ENCODE measurements at regions not wholly inside any gene's neighbourhood (a gene's known extent, or its start where the extent isn't known, plus 50 kb on each side); places are given as distances from the start of the nearest gene placed in this dataset.

- no peak for TF ChIP-seq EZH2 (IDR thresholded peaks at IDR 0.05; ENCODE audit: insufficient read depth, poor library complexity, severe bottlenecking)
- no peak for TF ChIP-seq EZH2phosphoT487 (IDR thresholded peaks at IDR 0.05; ENCODE audit: insufficient read depth, low read depth)
These were observed 148.0 kb upstream of the JADE1 start for GRCh38 chr4:128661479-128661878.

Data from GM23248 (cell line).